GM23338 (cell line): ENCODE measurements at regions not wholly inside any gene's neighbourhood (a gene's known extent, or its start where the extent isn't known, plus 50 kb on each side); places are given as distances from the start of the nearest gene placed in this dataset.

Source experiments
- ATAC-seq: fragments of 200-7000 bp; cut with Tn5 transposase; 3 replicates; pipeline ENCODE4 v1.9.1; 2020
- DNase-seq: peaks from one replicate; pipeline ENCODE4 v3.0.0-alpha.2; 2015; ENCODE audit warnings: low spot score
- H2AFZ ChIP-seq: fragments of 200-600 bp; sonication (generic); 2 replicates; pipeline ENCODE4 v1.8.0; 2016; ENCODE audit warnings: antibody characterized with exemption, mild to moderate bottlenecking, moderate library complexity
- H3F3A ChIP-seq: fragments of 200-600 bp; sonication (generic); replicated peaks from 2 replicates; pipeline ENCODE4 v1.8.0; 2017; ENCODE audit warnings: antibody characterized with exemption, mixed run types, low read depth
- H3K27ac ChIP-seq: fragments of 200-600 bp; sonication (generic); 2 replicates; pipeline ENCODE4 v1.6.1; 2016; ENCODE audit warnings: low read depth
- H3K27me3 ChIP-seq: fragments of 200-600 bp; sonication (generic); 2 replicates; pipeline ENCODE4 v1.8.0; 2016; ENCODE audit warnings: mild to moderate bottlenecking, mixed run types, moderate library complexity; ENCODE audit not compliant: insufficient read depth
- H3K36me3 ChIP-seq: fragments of 200-600 bp; sonication (generic); 2 replicates; pipeline ENCODE4 v1.8.0; 2016; ENCODE audit warnings: mild to moderate bottlenecking; ENCODE audit not compliant: insufficient read depth
- H3K4me1 ChIP-seq: fragments of 200-600 bp; sonication (generic); 2 replicates; pipeline ENCODE4 v1.8.0; 2016; ENCODE audit warnings: mild to moderate bottlenecking, moderate library complexity; ENCODE audit not compliant: insufficient read depth
- H3K4me2 ChIP-seq: fragments of 200-600 bp; sonication (generic); 2 replicates; pipeline ENCODE4 v1.7.1; 2017; ENCODE audit warnings: mixed run types
- H3K4me3 ChIP-seq: fragments of 200-600 bp; sonication (generic); 2 replicates; pipeline ENCODE4 v1.6.1; 2016; ENCODE audit warnings: mixed run types
- H3K79me2 ChIP-seq: fragments of 200-600 bp; sonication (generic); replicated peaks from 2 replicates; pipeline ENCODE4 v1.8.0; 2017; ENCODE audit warnings: mild to moderate bottlenecking; ENCODE audit not compliant: insufficient read depth
- H3K9me2 ChIP-seq: fragments of 200-600 bp; sonication (generic); 2 replicates; pipeline ENCODE4 v1.8.0; 2017; ENCODE audit not compliant: insufficient read depth
- H4K20me1 ChIP-seq: fragments of 200-600 bp; sonication (generic); replicated peaks from 2 replicates; pipeline ENCODE4 v1.8.0; 2017; ENCODE audit warnings: mild to moderate bottlenecking; ENCODE audit not compliant: insufficient read depth
- H3K27ac Mint-ChIP-seq: 2 replicates; pipeline ENCODE4 v1.8.0; 2020; ENCODE audit warnings: inconsistent platforms, mild to moderate bottlenecking, moderate library complexity, mixed read lengths
- H3K27me3 Mint-ChIP-seq: 3 replicates; pipeline ENCODE4 v1.8.0; 2022; ENCODE audit warnings: low read depth, mild to moderate bottlenecking, moderate library complexity, mixed read lengths, inconsistent platforms; ENCODE audit not compliant: insufficient read depth, poor library complexity
- H3K36me3 Mint-ChIP-seq: 3 replicates; pipeline ENCODE4 v1.8.0; 2021; ENCODE audit warnings: low read depth, mild to moderate bottlenecking, inconsistent platforms, moderate library complexity, mixed read lengths
- H3K4me1 Mint-ChIP-seq: 3 replicates; pipeline ENCODE4 v1.8.0; 2020; ENCODE audit warnings: mild to moderate bottlenecking, inconsistent platforms, mixed read lengths
- H3K4me3 Mint-ChIP-seq: 3 replicates; pipeline ENCODE4 v1.8.0; 2021; ENCODE audit warnings: moderate library complexity, mild to moderate bottlenecking, inconsistent platforms, mixed read lengths
- H3K9me3 Mint-ChIP-seq: 3 replicates; pipeline ENCODE4 v1.8.0; 2020; ENCODE audit warnings: moderate library complexity, mild to moderate bottlenecking, inconsistent platforms, mixed read lengths
- CREB1 ChIP-seq: fragments of 250-450 bp; sonication (Bioruptor Pico); IDR thresholded peaks from 2 replicates; pipeline ENCODE4 v1.5.0; 2020; ENCODE audit warnings: low read depth, mild to moderate bottlenecking, moderate library complexity
- ETS1 ChIP-seq: IDR thresholded peaks from 2 replicates; pipeline ENCODE4 v1.6.1; 2016; ENCODE audit warnings: antibody characterized with exemption
- EZH2 ChIP-seq: fragments of 200-600 bp; sonication (generic); IDR thresholded peaks from one replicate; pipeline ENCODE4 v1.8.0; 2017; ENCODE audit warnings: antibody characterized with exemption, mild to moderate bottlenecking, low read depth; ENCODE audit not compliant: unreplicated experiment
- EZH2phosphoT487 ChIP-seq: fragments of 200-600 bp; sonication (generic); IDR thresholded peaks from one replicate; pipeline ENCODE4 v1.8.1; 2018; ENCODE audit warnings: antibody characterized with exemption; ENCODE audit not compliant: unreplicated experiment
- JUNB ChIP-seq: IDR thresholded peaks from one replicate; pipeline ENCODE4 v1.6.1; 2016; ENCODE audit warnings: antibody characterized with exemption; ENCODE audit not compliant: unreplicated experiment
- NANOG ChIP-seq: IDR thresholded peaks from 2 replicates; pipeline ENCODE4 v1.6.1; 2016; ENCODE audit warnings: antibody characterized with exemption, borderline replicate concordance
- POLR2AphosphoS5 ChIP-seq: IDR thresholded peaks from 2 replicates; pipeline ENCODE4 v1.6.1; 2016; ENCODE audit warnings: antibody characterized with exemption, low read depth
- STAT1 ChIP-seq: IDR thresholded peaks from one replicate; pipeline ENCODE4 v1.6.1; 2016; ENCODE audit warnings: antibody characterized with exemption; ENCODE audit not compliant: unreplicated experiment
- ZNF114 ChIP-seq: fragments of 250-450 bp; sonication (Bioruptor Pico); IDR thresholded peaks from 2 replicates; pipeline ENCODE4 v1.5.0; 2020; ENCODE audit warnings: mild to moderate bottlenecking, moderate library complexity
- ZNF331 ChIP-seq: fragments of 250-450 bp; sonication (Bioruptor Pico); IDR thresholded peaks from 2 replicates; pipeline ENCODE4 v1.5.0; 2020; ENCODE audit warnings: low read depth, mild to moderate bottlenecking, moderate library complexity
- TF ChIP-seq, protein P1 (sequence below): IDR thresholded peaks from one replicate; pipeline ENCODE4 v1.6.1; 2018; ENCODE audit warnings: antibody characterized with exemption; ENCODE audit not compliant: unreplicated experiment
- TF ChIP-seq, protein P2 (sequence below): fragments of 250-450 bp; sonication (Bioruptor Pico); IDR thresholded peaks from 2 replicates; pipeline ENCODE4 v1.5.0; 2020; ENCODE audit warnings: mild to moderate bottlenecking, moderate library complexity
- TF ChIP-seq, protein P3 (sequence below), 2 experiments: fragments of 200-600 bp in 1 of 2; sonication (generic) in 1 of 2; conservative IDR thresholded peaks; 2 replicates each; pipeline versions ENCODE4 v1.5.1 to v1.6.1; 2016 to 2017; ENCODE audit warnings: antibody characterized with exemption in 2 of 2, low read depth in 2 of 2, mild to moderate bottlenecking in 2 of 2, moderate library complexity in 1 of 2

DNA sequence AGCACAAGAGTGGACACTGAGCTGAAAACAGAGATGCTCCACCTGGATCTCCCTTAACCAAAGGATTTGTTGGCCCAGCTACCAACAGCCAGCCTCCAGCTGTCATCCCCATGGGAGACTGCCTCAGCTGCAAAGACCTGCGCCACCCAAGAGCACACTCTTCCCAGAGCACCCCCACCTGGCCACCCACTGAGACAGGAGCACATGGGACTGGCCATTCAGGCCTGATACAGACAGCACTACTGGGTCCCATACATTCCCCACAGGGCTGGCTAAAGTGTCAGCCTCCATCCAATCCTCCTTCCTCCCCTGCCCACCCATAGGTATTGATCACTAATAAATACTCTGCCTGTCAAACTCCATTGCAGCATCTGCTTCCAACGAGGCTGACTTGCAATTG lies 241.5 kb downstream of the BCL11B start:
- DNase-seq (no peak), ATAC-seq (no peak)
- H3F3A ChIP-seq = no peaks in the 10 kb centered on the region
- H3K4me2 ChIP-seq = no peak overlapping the region
- H3K4me1 Mint-ChIP-seq = peaks cover 10% of the 10 kb centered on the region
- H3K79me2 ChIP-seq = no peaks in the 10 kb centered on the region
- no peak overlapping the region for H3K27ac ChIP-seq
- peaks cover 7% of the 10 kb centered on the region; the same call in 1 of the 2 replicates for H3K9me2 ChIP-seq
- no peak overlapping the region for H3K27ac Mint-ChIP-seq
- H3K27me3 Mint-ChIP-seq = peaks cover 11% of the 10 kb centered on the region
- no peak overlapping the region for H2AFZ ChIP-seq
- no peaks in the 10 kb centered on the region for H4K20me1 ChIP-seq
- H3K27me3 ChIP-seq = no peaks in the 10 kb centered on the region
- TF ChIP-seq, protein P1, sequence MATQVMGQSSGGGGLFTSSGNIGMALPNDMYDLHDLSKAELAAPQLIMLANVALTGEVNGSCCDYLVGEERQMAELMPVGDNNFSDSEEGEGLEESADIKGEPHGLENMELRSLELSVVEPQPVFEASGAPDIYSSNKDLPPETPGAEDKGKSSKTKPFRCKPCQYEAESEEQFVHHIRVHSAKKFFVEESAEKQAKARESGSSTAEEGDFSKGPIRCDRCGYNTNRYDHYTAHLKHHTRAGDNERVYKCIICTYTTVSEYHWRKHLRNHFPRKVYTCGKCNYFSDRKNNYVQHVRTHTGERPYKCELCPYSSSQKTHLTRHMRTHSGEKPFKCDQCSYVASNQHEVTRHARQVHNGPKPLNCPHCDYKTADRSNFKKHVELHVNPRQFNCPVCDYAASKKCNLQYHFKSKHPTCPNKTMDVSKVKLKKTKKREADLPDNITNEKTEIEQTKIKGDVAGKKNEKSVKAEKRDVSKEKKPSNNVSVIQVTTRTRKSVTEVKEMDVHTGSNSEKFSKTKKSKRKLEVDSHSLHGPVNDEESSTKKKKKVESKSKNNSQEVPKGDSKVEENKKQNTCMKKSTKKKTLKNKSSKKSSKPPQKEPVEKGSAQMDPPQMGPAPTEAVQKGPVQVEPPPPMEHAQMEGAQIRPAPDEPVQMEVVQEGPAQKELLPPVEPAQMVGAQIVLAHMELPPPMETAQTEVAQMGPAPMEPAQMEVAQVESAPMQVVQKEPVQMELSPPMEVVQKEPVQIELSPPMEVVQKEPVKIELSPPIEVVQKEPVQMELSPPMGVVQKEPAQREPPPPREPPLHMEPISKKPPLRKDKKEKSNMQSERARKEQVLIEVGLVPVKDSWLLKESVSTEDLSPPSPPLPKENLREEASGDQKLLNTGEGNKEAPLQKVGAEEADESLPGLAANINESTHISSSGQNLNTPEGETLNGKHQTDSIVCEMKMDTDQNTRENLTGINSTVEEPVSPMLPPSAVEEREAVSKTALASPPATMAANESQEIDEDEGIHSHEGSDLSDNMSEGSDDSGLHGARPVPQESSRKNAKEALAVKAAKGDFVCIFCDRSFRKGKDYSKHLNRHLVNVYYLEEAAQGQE = no peak
- TF ChIP-seq POLR2AphosphoS5 (no peak), EZH2phosphoT487 (no peak), ZNF331 (CRISPR knock-in tag) (no peak), ZNF114 (CRISPR knock-in tag) (no peak), NANOG (no peak), ETS1 (no peak), EZH2 (no peak), JUNB (no peak), CREB1 (CRISPR knock-in tag) (no peak), STAT1 (no peak)
- TF ChIP-seq, protein P2, sequence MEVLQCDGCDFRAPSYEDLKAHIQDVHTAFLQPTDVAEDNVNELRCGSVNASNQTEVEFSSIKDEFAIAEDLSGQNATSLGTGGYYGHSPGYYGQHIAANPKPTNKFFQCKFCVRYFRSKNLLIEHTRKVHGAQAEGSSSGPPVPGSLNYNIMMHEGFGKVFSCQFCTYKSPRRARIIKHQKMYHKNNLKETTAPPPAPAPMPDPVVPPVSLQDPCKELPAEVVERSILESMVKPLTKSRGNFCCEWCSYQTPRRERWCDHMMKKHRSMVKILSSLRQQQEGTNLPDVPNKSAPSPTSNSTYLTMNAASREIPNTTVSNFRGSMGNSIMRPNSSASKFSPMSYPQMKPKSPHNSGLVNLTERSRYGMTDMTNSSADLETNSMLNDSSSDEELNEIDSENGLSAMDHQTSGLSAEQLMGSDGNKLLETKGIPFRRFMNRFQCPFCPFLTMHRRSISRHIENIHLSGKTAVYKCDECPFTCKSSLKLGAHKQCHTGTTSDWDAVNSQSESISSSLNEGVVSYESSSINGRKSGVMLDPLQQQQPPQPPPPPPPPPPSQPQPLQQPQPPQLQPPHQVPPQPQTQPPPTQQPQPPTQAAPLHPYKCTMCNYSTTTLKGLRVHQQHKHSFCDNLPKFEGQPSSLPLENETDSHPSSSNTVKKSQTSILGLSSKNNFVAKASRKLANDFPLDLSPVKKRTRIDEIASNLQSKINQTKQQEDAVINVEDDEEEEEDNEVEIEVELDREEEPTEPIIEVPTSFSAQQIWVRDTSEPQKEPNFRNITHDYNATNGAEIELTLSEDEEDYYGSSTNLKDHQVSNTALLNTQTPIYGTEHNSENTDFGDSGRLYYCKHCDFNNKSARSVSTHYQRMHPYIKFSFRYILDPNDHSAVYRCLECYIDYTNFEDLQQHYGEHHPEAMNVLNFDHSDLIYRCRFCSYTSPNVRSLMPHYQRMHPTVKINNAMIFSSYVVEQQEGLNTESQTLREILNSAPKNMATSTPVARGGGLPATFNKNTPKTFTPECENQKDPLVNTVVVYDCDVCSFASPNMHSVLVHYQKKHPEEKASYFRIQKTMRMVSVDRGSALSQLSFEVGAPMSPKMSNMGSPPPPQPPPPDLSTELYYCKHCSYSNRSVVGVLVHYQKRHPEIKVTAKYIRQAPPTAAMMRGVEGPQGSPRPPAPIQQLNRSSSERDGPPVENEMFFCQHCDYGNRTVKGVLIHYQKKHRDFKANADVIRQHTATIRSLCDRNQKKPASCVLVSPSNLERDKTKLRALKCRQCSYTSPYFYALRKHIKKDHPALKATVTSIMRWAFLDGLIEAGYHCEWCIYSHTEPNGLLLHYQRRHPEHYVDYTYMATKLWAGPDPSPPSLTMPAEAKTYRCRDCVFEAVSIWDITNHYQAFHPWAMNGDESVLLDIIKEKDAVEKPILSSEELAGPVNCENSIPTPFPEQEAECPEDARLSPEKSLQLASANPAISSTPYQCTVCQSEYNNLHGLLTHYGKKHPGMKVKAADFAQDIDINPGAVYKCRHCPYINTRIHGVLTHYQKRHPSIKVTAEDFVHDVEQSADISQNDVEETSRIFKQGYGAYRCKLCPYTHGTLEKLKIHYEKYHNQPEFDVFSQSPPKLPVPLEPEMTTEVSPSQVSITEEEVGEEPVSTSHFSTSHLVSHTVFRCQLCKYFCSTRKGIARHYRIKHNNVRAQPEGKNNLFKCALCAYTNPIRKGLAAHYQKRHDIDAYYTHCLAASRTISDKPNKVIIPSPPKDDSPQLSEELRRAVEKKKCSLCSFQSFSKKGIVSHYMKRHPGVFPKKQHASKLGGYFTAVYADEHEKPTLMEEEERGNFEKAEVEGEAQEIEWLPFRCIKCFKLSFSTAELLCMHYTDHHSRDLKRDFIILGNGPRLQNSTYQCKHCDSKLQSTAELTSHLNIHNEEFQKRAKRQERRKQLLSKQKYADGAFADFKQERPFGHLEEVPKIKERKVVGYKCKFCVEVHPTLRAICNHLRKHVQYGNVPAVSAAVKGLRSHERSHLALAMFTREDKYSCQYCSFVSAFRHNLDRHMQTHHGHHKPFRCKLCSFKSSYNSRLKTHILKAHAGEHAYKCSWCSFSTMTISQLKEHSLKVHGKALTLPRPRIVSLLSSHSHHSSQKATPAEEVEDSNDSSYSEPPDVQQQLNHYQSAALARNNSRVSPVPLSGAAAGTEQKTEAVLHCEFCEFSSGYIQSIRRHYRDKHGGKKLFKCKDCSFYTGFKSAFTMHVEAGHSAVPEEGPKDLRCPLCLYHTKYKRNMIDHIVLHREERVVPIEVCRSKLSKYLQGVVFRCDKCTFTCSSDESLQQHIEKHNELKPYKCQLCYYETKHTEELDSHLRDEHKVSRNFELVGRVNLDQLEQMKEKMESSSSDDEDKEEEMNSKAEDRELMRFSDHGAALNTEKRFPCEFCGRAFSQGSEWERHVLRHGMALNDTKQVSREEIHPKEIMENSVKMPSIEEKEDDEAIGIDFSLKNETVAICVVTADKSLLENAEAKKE = no peak
- TF ChIP-seq, protein P3, sequence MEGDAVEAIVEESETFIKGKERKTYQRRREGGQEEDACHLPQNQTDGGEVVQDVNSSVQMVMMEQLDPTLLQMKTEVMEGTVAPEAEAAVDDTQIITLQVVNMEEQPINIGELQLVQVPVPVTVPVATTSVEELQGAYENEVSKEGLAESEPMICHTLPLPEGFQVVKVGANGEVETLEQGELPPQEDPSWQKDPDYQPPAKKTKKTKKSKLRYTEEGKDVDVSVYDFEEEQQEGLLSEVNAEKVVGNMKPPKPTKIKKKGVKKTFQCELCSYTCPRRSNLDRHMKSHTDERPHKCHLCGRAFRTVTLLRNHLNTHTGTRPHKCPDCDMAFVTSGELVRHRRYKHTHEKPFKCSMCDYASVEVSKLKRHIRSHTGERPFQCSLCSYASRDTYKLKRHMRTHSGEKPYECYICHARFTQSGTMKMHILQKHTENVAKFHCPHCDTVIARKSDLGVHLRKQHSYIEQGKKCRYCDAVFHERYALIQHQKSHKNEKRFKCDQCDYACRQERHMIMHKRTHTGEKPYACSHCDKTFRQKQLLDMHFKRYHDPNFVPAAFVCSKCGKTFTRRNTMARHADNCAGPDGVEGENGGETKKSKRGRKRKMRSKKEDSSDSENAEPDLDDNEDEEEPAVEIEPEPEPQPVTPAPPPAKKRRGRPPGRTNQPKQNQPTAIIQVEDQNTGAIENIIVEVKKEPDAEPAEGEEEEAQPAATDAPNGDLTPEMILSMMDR (conservative IDR thresholded peaks at IDR 0.05; ENCODE audit: low read depth in 2 of 2) = no peak
- no peaks in the 10 kb centered on the region for H3K4me1 ChIP-seq
- peaks cover 7% of the 10 kb centered on the region for H3K36me3 Mint-ChIP-seq
- H3K4me3 ChIP-seq = no peak overlapping the region
- peaks cover 18% of the 10 kb centered on the region for H3K9me3 Mint-ChIP-seq
- no peaks in the 10 kb centered on the region for H3K36me3 ChIP-seq
- no peak overlapping the region for H3K4me3 Mint-ChIP-seq
